Breast epithelium (tissue), 3 donors: ENCODE measurements at regions not wholly inside any gene's neighbourhood (a gene's known extent, or its start where the extent isn't known, plus 50 kb on each side); places are given as distances from the start of the nearest gene placed in this dataset.

Source experiments
- CTCF ChIP-seq, 3 donors: fragments of 450-650 bp; IDR thresholded peaks; one replicate each; pipeline ENCODE4 v1.5.1; 2016 to 2017; ENCODE audit warnings: antibody characterized with exemption in 3 of 3, mild to moderate bottlenecking in 3 of 3, moderate library complexity in 3 of 3
- POLR2A ChIP-seq: fragments of 450-650 bp; IDR thresholded peaks from one replicate; pipeline ENCODE4 v1.6.1; 2016; ENCODE audit warnings: antibody characterized with exemption, mild to moderate bottlenecking, moderate library complexity
- POLR2AphosphoS5 ChIP-seq, 3 donors: sonication (generic); formaldehyde crosslinking; IDR thresholded peaks; one replicate each; pipeline ENCODE4 v1.6.1; 2017; ENCODE audit warnings: antibody characterized with exemption in 3 of 3

GRCh38 chr13:50421473-50422130, 406.4 kb downstream of the KCNRG start:
- TF ChIP-seq CTCF (IDR thresholded peaks at IDR 0.05) (no peak), POLR2A (no peak), POLR2AphosphoS5 (IDR thresholded peaks at IDR 0.05) (no peak)
